ENCODE measurements at regions not wholly inside any gene's neighbourhood (a gene's known extent, or its start where the extent isn't known, plus 50 kb on each side); places are given as distances from the start of the nearest gene placed in this dataset.
"Not testable (repeated sequence)": the region's sequence is repeated elsewhere in the genome, so short reads cannot be mapped to it uniquely, and the experiment has no call there.

- not testable (repeated sequence) for DNase-seq
Observed at GRCh38 chr16:32845572-32845971, 169.6 kb upstream of the TP53TG3 start.

DNA sequence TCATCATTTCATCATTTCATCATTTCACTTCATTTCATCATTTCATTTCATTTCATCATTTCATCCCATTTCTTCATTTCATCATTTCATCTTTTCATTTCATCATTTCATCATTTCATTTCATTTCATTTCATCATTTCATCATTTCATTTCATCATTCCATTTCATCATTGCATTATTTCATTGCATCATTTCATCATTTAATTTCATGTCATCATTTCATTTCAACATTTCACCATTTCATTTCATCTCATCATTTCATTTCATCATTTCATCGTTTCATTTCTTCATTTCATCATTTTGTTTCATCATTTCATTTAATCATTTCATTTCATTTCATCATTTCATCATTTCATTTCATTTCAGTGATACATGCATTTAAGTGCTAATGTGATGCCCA, 166.9 kb upstream of the TP53TG3 start:
- DNase-seq = not testable (repeated sequence)

GRCh38 chr16:32807280-32807679, 131.3 kb upstream of the TP53TG3 start:
- DNase-seq = not testable (repeated sequence)

DNA sequence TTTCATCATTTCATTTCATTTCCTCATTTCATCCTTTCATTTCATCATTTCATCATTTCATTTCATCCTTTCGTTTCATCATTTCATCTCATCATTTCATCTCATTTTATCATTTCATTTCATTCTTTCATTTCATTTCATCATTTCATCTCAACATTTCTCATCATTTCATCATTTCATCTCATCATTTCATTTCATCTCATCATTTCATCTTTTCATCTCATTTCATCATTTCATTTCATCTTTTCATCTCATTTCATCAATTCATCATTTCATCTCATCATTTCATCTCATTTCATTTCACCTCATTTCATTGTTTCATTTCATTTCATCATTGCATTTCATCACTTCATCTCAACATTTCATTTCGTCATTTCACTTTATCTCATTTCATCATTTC, 129.7 kb upstream of the TP53TG3 start:
- DNase-seq = not testable (repeated sequence)

Data from stimulated activated CD4-positive, alpha-beta T cell treated with anti-CD3 and anti-CD28 coated beads, Interleukin-15, amount 100 ng/mL, for 24 hours (primary cell).